Right ventricle myocardium superior (tissue), 1 donor: ENCODE measurements at regions not wholly inside any gene's neighbourhood (a gene's known extent, or its start where the extent isn't known, plus 50 kb on each side); places are given as distances from the start of the nearest gene placed in this dataset.
"Not testable (repeated sequence)": the region's sequence is repeated elsewhere in the genome, so short reads cannot be mapped to it uniquely, and the experiment has no call there.

Source experiments
- ATAC-seq: fragments of 200-7000 bp; cut with Tn5 transposase; one replicate; pipeline ENCODE4 v1.9.1; 2020; ENCODE audit warnings: mild to moderate bottlenecking; ENCODE audit not compliant: poor library complexity
- DNase-seq: peaks from one replicate; pipeline ENCODE4 v3.0.0-alpha.2; 2020
- intact Hi-C: fragments of 100-400 bp; cut with DNase I; formaldehyde crosslinking; loops from one replicate; pipeline ENCODE4 v1.11.2; 2022
- donor health status: DM: no; HTN: yes; CAD: no; lungs with severe emphysema.

DNA sequence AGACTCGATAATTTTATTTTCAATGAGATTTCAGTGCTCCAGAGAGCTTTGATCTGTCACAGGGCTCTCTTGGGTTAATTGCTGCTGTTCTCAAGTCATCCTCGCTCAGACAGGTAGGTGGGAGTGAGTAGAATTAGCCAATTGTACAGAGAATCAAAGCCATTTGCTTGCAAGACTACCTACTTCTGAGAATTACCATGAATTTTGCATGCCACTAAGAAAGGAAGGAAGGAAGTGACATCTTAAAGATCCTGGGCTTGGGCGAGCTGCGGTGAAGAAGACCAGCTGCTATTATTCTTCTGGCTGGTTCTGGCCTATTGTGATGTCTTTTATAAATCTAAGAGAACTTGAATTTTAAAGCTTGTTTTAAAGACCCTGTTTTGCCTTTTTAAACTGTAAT is 154.1 kb upstream of the LPP start:
- ATAC-seq (no peak), DNase-seq (no peak)

DNA sequence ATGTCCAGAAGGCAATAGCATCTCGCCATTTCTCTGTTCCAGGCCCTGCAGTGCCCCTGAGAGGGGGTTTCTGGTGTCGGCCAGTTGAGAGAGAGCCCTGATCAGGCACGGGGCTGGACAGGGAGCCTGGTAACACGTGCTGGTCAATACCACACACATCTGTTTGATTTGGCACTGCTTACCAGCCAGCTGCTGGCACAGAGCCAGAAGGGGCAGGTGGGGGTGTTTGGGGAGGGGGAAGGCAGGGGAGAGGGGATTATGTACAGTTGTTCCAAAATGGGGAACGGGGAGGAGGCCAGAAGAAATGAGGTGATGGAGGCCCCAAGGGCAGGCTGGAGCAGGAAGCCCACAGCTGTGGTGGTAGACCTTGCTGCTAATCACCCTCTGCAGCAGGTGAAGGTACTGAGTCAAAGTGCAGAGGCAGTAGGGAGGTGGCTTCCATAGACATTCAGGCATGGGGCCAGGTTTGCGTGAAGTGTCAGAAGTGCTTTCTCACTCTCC is 153.5 kb upstream of the LPP start:
- intact Hi-C loops: no loop called here
- DNase-seq: no peak
- ATAC-seq: no peak

More for the DNA sequence above, 154.1 kb upstream of the LPP start:
- intact Hi-C loops: no loop called here

DNA sequence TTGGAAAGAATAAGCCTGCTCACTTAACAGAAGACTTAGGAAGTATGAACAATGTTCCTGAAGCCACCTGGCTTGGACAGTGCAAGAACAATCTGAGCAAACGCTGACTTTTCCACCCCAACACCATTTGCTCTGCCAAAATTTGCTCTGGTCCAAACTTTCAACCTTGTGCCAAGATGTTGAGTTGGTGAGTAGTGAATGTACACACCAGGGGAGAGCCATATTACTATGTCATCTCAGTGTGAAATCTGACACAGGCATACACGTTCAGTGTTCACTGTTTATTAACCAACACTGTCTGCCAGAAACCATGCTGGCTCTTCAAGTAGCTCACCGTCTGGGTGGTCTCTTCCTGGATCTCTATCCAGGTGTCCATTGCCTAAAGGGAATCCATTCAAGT is 152.9 kb upstream of the LPP start:
- ATAC-seq (no peak), DNase-seq (no peak)
- intact Hi-C loops: no loop called here

- no peak for ATAC-seq
- intact Hi-C loops: no loop called here
- DNase-seq: no peak
Measured at GRCh38 chr3:188001926-188002325, 152.0 kb upstream of the LPP start.

GRCh38 chr3:188002626-188003138 is 151.3 kb upstream of the LPP start:
- no peak for DNase-seq
- intact Hi-C loops: no loop called here
- ATAC-seq: no peak

DNA sequence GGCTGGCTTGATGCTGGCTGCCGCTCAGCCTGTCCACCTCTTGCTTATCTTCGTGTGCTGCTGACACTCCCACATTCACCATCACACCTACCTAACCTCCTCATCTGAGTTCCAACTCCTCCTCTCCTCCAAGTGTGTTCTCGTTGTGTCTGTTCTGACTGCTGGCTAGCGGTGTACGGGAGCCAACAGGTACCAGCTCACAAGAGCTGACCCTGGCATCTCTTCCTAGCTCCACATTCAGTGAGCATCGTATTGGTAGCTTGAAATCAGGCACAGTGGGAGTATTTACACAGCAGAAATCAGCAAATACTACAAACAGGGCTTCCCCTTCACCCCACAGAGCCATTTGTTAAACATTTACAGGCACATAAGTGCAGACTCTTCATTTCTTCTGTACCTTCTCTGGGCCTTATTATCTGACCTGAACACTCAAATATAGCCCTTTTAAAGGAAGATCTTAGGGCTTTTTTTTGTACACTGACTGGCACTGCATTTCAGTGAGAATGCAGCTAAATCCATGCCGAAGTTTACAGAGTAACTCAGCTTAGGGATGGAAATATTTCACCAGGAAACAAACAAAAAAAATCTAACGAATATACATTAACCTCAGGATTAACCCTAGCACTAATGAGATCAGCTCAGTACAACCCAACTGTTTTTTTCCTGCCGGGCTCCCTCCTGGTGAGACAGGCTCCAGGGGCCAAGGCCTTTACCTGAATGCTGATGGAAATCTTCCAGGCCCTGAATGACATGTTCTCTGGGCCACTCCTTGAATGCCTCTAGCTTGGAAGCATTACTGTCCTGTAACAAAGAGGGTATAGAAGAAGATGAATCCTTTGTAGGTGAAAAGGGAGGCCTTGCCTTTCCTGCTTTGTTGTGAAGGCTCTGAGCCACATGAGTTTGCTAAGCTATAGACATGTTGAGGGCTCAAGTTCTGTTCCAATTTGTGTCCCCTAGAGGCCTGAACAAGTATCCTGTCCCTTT is 150.5 kb upstream of the LPP start:
- ATAC-seq (no peak), DNase-seq (no peak)
- intact Hi-C loops: no loop called here

DNA sequence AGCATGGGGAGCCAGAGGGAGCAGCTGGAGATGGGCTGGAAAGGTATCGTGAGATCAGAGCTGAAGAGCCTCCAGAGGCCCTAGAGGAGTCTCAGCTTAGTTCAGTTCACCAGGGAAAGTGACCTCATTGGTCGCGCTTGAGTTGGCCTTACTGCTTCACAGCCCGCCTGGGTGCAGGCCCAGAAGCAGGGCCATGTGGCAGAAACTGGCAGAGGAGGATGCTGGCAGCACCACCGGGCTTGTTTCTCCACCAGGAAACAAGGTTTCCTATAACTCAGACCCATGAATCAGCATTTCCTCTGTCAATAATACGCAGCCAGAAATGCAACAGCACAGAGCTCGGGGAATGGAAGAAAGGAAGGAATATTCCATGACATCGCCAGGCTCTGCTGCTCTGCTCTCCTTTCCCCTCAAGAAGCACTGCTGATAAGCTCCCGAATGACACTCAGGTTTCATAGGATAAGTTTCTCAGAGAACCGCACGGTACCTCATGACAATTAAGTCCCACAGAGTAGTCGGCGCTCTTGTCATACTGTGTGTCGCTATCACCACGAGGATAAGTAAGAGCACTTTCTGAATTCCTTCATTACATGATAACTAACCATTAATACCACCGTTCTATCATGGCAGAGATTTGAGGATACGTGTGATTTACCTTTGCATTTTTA is 147.1 kb upstream of the LPP start:
- DNase-seq (peak; percentile 56), ATAC-seq (peak; percentile 69)

GRCh38 chr3:188007897-188008296 is 146.1 kb upstream of the LPP start:
- peak; percentile 19 for ATAC-seq
- intact Hi-C loops: no loop called here
- DNase-seq: peak; percentile 53

More for the DNA sequence above, 147.1 kb upstream of the LPP start:
- intact Hi-C loops: no loop called here

DNA sequence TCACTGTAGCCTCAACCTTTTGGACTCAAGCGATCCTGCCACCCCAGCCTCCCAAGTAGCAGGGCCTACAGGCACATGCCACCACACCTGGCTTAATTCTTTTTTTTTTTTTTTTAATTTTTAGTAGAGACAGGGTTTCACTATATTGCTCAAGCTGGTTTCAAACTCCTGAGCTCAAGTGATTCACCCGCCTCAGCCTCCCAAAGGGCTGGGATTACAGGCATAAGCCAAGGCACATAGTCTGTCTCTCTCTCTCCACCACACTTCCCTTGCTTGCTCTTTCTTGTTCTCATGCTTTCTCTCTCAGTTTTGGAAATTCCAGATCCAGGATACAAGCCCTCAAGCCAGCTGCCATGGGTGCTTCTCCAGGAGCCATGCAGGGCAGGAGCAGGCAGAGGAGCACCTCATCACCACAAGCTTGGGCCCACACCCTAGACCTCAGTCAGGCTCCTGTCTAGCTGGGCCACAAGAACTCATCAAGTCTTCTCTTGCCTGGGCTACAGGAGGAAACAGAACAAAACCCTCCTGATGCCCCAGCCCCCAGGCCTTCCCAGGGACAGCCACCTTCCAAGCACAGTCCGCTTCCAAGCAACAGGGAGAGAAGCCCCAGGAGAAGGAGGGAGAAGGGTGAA is 145.3 kb upstream of the LPP start:
- ATAC-seq: no peak
- DNase-seq: no peak
- intact Hi-C loops: no loop called here

- DNase-seq (no peak), ATAC-seq (no peak)
- intact Hi-C loops: no loop called here
Measured at GRCh38 chr3:188010478-188010877, 143.5 kb upstream of the LPP start.

GRCh38 chr3:188019727-188020126 is 134.2 kb upstream of the LPP start:
- DNase-seq: no peak
- intact Hi-C loops: no loop called here
- ATAC-seq: no peak

DNA sequence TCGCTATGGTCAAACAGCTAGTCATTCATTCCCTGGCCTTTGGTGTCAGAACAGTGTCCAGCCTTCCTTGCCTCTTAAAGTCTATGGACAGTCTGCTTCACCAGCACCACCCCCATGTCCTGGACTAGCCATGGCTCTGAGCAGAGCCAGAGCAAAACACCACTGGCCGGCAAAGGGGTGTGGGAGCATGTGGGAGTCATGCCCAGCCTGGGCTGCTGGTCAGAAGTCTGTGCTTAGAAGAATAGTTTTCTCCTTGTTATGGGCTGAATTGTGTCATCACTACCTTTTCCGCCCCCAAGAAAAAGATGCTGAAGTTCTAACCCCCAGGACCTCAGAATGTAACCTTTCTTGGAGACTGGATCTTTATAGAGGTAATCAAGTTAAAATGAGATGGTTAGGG is 132.9 kb upstream of the LPP start:
- intact Hi-C loops: no loop called here
- no peak for DNase-seq
- no peak for ATAC-seq

GRCh38 chr3:188021502-188022040 is 132.4 kb upstream of the LPP start:
- ATAC-seq: no peak
- intact Hi-C loops: no loop called here
- DNase-seq: no peak

- ATAC-seq, intact Hi-C loops, DNase-seq: not testable (repeated sequence)
Measured at GRCh38 chr3:188022902-188023301, 131.1 kb upstream of the LPP start.

DNA sequence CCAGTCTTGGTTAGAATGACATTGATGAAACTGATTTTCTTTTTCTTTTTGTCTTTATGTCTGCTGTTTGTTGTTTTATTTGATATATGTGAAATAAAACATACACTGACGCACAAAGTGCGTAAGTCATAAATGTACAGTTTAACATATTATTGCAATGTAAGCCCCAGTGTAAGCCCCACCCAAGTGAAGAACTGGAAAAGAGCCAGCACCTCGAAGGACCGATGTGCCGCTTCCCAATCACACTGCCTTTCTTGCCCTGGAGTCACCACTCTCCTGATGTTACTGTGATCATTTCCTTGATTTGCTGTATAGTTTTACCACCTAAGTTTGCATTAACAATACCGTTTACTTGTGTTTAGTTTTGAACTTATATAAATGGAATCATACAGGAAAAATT is 128.4 kb upstream of the LPP start:
- ATAC-seq (no peak), DNase-seq (no peak)
- intact Hi-C loops: no loop called here

DNA sequence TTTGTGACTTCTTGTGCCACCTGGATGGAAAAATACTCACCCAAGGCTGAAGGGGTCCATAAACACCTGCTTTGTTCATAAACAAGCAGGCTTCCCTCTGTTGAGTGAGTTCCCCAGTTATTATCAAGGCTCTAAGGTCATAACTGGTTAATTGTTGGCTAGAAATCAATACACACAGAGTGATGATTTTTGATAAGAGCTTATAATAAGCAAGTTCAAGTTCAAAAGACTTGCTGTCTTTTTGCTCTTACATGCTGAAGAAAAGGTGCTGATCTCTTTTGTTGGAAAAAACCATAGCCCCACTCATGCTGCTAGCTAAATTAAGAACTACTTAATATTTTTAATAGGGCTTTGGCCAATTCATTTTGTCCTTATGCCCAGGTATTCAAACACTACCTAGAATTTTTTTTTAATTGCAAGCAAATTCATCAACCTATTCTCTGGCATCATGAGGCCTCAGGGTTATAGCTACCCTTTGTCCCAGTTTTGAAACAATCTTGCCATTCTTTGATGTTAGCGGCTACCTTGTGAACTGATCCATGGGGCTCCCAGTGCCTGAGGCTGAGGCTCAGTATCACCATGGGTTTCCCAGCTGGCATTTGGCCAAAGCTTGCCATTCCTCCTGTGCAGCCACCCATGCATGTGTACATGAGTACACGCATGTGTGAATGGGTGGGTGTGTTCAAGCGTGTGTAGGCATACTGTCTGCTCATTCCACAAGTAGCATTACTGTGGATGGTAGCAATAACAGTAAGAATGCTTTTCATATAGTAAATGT is 127.6 kb upstream of the LPP start:
- intact Hi-C loops: no loop called here
- no peak for ATAC-seq
- no peak for DNase-seq

DNA sequence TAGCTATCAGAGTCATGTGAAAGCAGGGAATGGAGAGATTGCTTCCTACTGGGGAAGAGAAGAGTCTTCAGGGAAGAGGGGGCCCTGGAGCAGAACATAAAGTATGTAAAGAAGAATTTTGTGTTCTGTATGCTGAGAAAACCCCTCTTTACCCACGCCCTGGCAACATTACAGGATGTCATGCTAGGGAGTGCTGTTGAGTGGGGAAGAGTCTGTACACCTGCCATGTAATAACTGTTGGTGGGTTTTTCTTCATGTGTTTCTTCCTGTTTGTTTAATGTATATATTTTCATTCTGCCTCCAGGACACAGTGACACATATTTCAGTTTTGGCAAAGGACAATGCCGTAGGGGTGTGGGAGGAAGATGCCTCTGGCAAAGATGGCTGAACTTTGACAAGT is 122.8 kb upstream of the LPP start:
- DNase-seq: no peak
- ATAC-seq: no peak
- intact Hi-C loops: loop anchor here (10.0 kb wide), 1 partner anchor 286 kb away; the partner anchor contains the start of gene BCL6

DNA sequence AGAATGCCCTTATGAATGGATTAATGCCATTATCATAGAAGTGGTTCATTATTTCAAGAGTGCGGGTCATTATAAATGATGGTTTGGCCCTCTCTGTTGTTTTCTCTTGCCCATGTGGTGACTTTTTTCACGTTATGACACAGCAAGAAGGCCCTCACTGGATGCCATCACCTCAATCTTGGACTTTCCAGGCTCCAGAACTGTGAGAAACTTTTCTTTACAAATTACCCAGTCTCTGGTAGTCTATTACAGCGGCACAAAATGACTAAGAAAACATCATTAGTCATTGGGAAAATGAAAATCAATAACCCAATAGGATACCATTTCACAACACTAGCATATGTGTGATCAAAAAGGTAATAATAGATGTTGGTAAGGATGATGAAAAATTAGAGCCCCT is 119.0 kb upstream of the LPP start:
- intact Hi-C loops: loop anchor here (10.0 kb wide), 1 partner anchor 290 kb away; the partner anchor contains the start of gene BCL6
- ATAC-seq: no peak
- no peak for DNase-seq
